ENCODE measurements at regions not wholly inside any gene's neighbourhood (a gene's known extent, or its start where the extent isn't known, plus 50 kb on each side); places are given as distances from the start of the nearest gene placed in this dataset.

- in situ Hi-C loops (cut with MboI; ENCODE audit: low sequenced_read_pairs), result no loop called here
- no peaks in the 10 kb centered on the region for H3K9me3 ChIP-seq
Observed at GRCh38 chr22:49492741-49493251, 334.9 kb downstream of the BRD1 start.

DNA sequence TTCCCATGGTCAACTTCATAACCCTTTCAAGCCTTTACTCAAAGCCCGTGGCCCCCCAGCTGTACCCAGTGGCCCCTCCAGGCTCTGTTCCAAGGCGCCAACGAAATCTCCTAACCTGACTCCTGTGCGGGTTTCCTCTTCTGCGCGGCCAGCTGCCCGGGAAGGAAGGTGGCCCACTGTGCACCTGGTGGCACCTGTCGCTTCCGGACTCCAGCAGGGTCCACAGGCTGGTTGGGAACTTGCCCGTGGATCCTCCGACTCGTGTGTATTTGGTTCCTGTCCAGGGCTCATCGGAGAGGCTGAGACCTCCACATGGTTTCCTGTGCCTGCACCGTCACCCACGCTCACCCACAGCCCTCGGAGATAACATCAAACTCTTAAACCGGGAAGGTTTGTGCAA lies 335.4 kb downstream of the BRD1 start:
- in situ Hi-C loops (cut with MboI; ENCODE audit: low sequenced_read_pairs), result no loop called here
- no peak for DNase-seq (ENCODE audit: low spot score in 2 of 2)
- no peaks in the 10 kb centered on the region for H3K4me1 ChIP-seq
- no peaks in the 10 kb centered on the region for H3K36me3 ChIP-seq (replicated peaks)
- no peaks in the 10 kb centered on the region for H3K9me3 ChIP-seq
- H3K4me3 ChIP-seq, result no peak overlapping the region
- no peaks in the 10 kb centered on the region for H3K27me3 ChIP-seq (ENCODE audit: low read depth)

More at GRCh38 chr22:49492741-49493251, 334.9 kb downstream of the BRD1 start:
- Histone ChIP-seq H3K4me3 (no peak overlapping the region), H3K36me3 (replicated peaks) (no peaks in the 10 kb centered on the region), H3K27me3 (ENCODE audit: low read depth) (no peaks in the 10 kb centered on the region), H3K4me1 (no peaks in the 10 kb centered on the region)
- DNase-seq (ENCODE audit: low spot score in 2 of 2), result no peak

DNA sequence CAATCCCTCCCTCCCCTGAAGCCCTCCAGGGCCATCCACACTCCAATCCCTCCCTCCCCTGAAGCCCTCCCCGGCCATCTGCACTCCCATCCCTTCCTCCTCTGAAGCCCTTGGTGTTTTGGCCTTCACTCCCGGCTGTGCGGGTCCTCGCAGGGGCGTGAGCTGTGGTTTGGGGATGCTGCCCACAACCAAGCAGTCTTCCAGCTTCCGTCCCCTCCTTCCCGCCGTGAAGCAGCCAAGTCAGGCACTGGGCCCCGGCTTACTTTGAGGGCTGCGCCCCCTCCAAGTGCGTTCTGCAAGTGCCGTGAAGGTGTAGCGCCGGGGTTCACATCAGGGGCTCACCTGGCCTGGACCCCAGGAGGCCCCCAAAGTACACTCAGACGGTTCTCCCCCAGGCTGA lies 335.9 kb downstream of the BRD1 start:
- H3K27me3 ChIP-seq (ENCODE audit: low read depth), result no peaks in the 10 kb centered on the region
- H3K4me3 ChIP-seq, result no peak overlapping the region
- H3K36me3 ChIP-seq (replicated peaks), result no peaks in the 10 kb centered on the region
- H3K4me1 ChIP-seq, result no peaks in the 10 kb centered on the region
- DNase-seq (ENCODE audit: low spot score in 2 of 2), result no peak
- in situ Hi-C loops (cut with MboI; ENCODE audit: low sequenced_read_pairs), result no loop called here
- H3K9me3 ChIP-seq, result no peaks in the 10 kb centered on the region

GRCh38 chr22:49491221-49491635 lies 336.4 kb downstream of the BRD1 start:
- no peaks in the 10 kb centered on the region for H3K9me3 ChIP-seq
- DNase-seq (ENCODE audit: low spot score in 2 of 2), result no peak
- no peaks in the 10 kb centered on the region for H3K27me3 ChIP-seq (ENCODE audit: low read depth)
- H3K36me3 ChIP-seq (replicated peaks), result no peaks in the 10 kb centered on the region
- H3K4me3 ChIP-seq, result no peak overlapping the region
- in situ Hi-C loops (cut with MboI; ENCODE audit: low sequenced_read_pairs), result no loop called here
- no peaks in the 10 kb centered on the region for H3K4me1 ChIP-seq

GRCh38 chr22:49490692-49491091 lies 337.0 kb downstream of the BRD1 start:
- H3K4me3 ChIP-seq, result no peak overlapping the region
- no peaks in the 10 kb centered on the region for H3K36me3 ChIP-seq (replicated peaks)
- H3K9me3 ChIP-seq, result no peaks in the 10 kb centered on the region
- H3K4me1 ChIP-seq, result no peaks in the 10 kb centered on the region
- in situ Hi-C loops (cut with MboI; ENCODE audit: low sequenced_read_pairs), result no loop called here
- DNase-seq (ENCODE audit: low spot score in 2 of 2), result no peak
- H3K27me3 ChIP-seq (ENCODE audit: low read depth), result no peaks in the 10 kb centered on the region

- no peaks in the 10 kb centered on the region for H3K4me1 ChIP-seq
- H3K27me3 ChIP-seq (ENCODE audit: low read depth), result no peaks in the 10 kb centered on the region
- H3K36me3 ChIP-seq (replicated peaks), result no peaks in the 10 kb centered on the region
- no peak overlapping the region for H3K4me3 ChIP-seq
- DNase-seq (ENCODE audit: low spot score in 2 of 2), result no peak
- in situ Hi-C loops (cut with MboI; ENCODE audit: low sequenced_read_pairs), result no loop called here
- no peaks in the 10 kb centered on the region for H3K9me3 ChIP-seq
Observed at GRCh38 chr22:49489821-49490220, 337.9 kb downstream of the BRD1 start.

GRCh38 chr22:49488943-49489342 lies 338.7 kb downstream of the BRD1 start:
- Histone ChIP-seq H3K36me3 (replicated peaks) (no peaks in the 10 kb centered on the region), H3K27me3 (ENCODE audit: low read depth) (no peaks in the 10 kb centered on the region), H3K9me3 (no peaks in the 10 kb centered on the region), H3K4me3 (no peak overlapping the region), H3K4me1 (no peaks in the 10 kb centered on the region)
- DNase-seq (ENCODE audit: low spot score in 2 of 2), result no peak
- in situ Hi-C loops (cut with MboI; ENCODE audit: low sequenced_read_pairs), result no loop called here

DNA sequence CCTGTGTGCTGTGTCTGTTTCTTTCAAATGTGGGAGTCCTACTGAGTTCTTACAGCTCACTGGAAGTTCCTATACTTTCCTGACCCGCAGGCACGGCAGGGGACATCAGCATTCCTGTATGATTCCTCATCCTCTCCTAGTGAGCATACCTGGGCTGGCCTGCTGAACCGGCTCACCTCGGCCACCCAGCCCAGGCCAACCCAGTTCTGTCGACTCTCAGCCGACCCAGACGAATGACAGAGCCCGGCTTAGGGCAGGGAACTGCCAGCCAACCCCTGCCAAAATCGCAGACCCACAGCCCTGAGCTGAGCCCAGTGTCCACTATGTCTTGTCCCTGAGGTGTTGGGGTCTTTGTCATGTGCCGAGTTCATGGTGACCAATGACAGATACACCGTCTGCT lies 339.7 kb downstream of the BRD1 start:
- Histone ChIP-seq H3K9me3 (no peaks in the 10 kb centered on the region), H3K4me3 (no peak overlapping the region)
- no peak for DNase-seq (ENCODE audit: low spot score in 2 of 2)

GRCh38 chr22:49486225-49486624 lies 341.4 kb downstream of the BRD1 start:
- Histone ChIP-seq H3K36me3 (replicated peaks) (no peaks in the 10 kb centered on the region), H3K4me3 (no peak overlapping the region), H3K9me3 (no peaks in the 10 kb centered on the region), H3K27me3 (ENCODE audit: low read depth) (no peaks in the 10 kb centered on the region), H3K4me1 (peaks cover 7% of the 10 kb centered on the region; the same call in 1 of the 2 replicates)
- DNase-seq (ENCODE audit: low spot score in 2 of 2), result no peak
- in situ Hi-C loops (cut with MboI; ENCODE audit: low sequenced_read_pairs), result no loop called here

More for the DNA sequence above, 339.7 kb downstream of the BRD1 start:
- Histone ChIP-seq H3K27me3 (ENCODE audit: low read depth) (no peaks in the 10 kb centered on the region), H3K36me3 (replicated peaks) (no peaks in the 10 kb centered on the region), H3K4me1 (no peaks in the 10 kb centered on the region)
- in situ Hi-C loops (cut with MboI; ENCODE audit: low sequenced_read_pairs), result no loop called here

DNA sequence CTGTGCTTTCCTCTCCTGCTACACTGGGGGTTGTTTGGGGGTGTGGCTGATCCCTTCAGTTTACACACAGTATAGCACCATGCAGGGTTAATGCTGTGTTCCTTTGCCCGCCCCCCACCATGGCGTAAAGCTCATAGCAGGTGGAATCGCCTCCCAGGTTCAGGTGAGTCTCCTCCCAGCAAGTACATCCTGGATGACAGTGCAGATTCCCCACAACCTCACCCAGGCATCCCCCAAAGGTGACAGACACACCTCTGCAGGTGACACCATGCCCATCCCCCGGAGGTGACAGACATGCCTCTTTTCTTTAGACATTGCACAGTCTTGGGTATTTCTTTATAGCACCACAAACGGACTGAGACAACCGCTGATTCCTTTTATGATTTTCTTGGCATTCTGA lies 343.7 kb downstream of the BRD1 start:
- Histone ChIP-seq H3K4me3 (no peak overlapping the region), H3K4me1 (peaks cover 19% of the 10 kb centered on the region), H3K9me3 (no peaks in the 10 kb centered on the region), H3K27me3 (ENCODE audit: low read depth) (no peaks in the 10 kb centered on the region), H3K36me3 (replicated peaks) (no peaks in the 10 kb centered on the region)
- in situ Hi-C loops (cut with MboI; ENCODE audit: low sequenced_read_pairs), result no loop called here
- no peak for DNase-seq (ENCODE audit: low spot score in 2 of 2)

DNA sequence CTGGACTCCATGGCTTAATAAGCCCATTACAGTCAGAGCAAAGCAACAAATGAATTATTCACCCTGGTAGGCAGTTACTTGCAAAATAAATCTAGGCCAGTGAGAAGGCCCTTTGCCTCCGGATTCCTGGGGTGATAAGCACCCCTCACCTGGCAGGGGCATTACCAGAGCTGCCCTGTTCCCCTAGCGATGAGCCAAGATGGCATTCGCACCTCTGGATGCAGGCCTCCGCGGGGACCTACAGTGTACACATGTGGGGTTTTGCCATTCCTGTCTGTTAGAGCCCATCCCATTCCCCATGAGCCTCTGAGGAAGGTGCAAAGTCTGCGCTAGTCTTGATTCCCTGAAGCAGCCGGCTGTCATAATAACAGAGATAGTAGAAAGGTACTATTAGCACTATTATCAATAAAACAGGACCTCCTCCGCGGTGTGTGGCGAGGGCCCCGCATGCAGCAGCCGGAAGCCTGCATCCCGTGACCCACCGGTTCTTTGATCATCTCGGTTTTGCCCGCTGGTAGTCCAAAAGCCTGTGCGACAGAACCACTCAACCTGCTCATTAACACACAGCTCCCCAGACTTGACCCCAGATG lies 344.3 kb downstream of the BRD1 start:
- no peak overlapping the region for H3K4me3 ChIP-seq
- H3K36me3 ChIP-seq (replicated peaks), result no peaks in the 10 kb centered on the region
- peaks cover 19% of the 10 kb centered on the region for H3K4me1 ChIP-seq
- H3K9me3 ChIP-seq, result no peaks in the 10 kb centered on the region
- no peak for DNase-seq (ENCODE audit: low spot score in 2 of 2)
- in situ Hi-C loops (cut with MboI; ENCODE audit: low sequenced_read_pairs), result no loop called here
- H3K27me3 ChIP-seq (ENCODE audit: low read depth), result no peaks in the 10 kb centered on the region

GRCh38 chr22:49482811-49483210 lies 344.9 kb downstream of the BRD1 start:
- Histone ChIP-seq H3K4me1 (peaks cover 19% of the 10 kb centered on the region), H3K36me3 (replicated peaks) (no peaks in the 10 kb centered on the region), H3K4me3 (no peak overlapping the region), H3K9me3 (no peaks in the 10 kb centered on the region), H3K27me3 (ENCODE audit: low read depth) (no peaks in the 10 kb centered on the region)
- in situ Hi-C loops (cut with MboI; ENCODE audit: low sequenced_read_pairs), result no loop called here
- no peak for DNase-seq (ENCODE audit: low spot score in 2 of 2)

DNA sequence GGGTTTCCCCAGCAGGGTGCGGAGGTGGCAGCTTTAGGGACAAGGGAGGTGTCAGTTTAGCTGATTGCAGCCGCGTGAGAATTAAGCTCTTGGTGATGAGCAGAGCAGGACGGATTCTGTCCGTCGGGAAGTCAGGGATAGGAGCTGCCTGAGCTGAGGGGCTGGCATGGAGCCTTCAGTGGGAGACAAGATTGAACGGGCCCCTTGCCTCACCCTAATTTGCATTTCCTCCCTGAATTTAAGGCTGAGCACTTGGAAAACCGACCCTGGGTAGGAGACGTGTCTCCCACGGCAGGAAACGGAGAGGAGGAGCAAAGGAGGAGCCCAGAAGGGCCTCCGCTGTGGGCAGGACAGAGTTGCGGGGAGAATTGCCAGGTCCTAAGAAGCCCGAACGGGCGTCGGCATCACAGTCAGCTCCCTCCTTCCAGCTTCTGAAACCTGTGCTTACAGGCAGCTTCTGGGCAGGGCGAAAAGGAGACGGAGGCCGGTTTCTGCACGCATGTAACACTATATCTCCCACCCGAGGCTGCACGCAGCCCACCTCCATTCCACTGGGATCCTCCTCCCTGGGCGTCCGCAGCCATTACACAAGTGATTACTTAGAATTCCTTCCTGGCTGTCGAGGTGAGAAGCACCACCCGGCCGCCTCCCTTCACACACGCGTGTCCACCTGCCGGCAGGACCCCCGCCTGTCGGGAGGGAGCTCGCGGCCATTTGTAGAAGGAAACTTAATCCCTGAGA lies 345.8 kb downstream of the BRD1 start:
- Histone ChIP-seq H3K9me3 (no peaks in the 10 kb centered on the region), H3K27me3 (ENCODE audit: low read depth) (no peaks in the 10 kb centered on the region), H3K36me3 (replicated peaks) (no peaks in the 10 kb centered on the region), H3K4me3 (no peak overlapping the region), H3K4me1 (peaks cover 19% of the 10 kb centered on the region)
- no peak for DNase-seq (ENCODE audit: low spot score in 2 of 2)
- in situ Hi-C loops (cut with MboI; ENCODE audit: low sequenced_read_pairs), result no loop called here

DNA sequence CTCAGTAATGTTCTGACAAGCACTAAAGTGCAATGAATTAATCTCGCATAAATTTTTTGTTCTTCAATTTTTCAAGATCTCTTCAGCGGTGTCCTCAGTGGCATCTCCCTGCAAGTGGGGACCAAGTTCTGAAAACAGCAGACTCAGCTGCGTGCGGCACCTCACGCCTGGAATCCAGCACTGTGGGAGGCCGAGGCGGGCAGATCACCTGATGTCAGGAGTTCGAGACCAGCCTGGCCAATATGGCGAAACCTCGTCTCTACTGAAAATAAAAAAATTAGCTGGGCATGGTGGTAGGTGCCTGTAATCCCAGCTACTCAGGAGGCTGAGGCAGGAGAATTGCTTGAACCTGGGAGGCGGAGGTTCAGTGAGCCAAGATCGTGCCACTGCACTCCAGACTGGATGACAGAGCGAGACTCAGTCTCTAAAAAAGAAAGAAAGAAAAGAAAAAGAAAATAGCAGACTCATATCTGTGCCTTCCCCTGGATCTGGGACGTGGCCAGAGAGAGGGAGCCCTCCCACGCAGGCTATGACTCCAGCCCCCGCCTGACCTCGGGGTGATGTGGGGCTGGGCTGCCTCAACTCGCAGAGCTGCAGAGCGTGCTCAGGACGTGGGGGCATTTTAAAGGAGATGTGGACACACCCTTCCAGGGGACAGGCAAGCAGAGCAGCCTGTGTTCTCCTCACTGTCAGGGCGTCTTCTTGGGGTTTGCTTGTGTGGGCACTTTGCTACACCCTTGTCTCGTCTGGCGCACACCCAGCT lies 346.6 kb downstream of the BRD1 start:
- in situ Hi-C loops (cut with MboI; ENCODE audit: low sequenced_read_pairs), result no loop called here
- no peak for DNase-seq (ENCODE audit: low spot score in 2 of 2)

More for the DNA sequence above, 346.6 kb downstream of the BRD1 start:
- H3K4me1 ChIP-seq, result peaks cover 19% of the 10 kb centered on the region
- no peak overlapping the region for H3K4me3 ChIP-seq
- H3K9me3 ChIP-seq, result no peaks in the 10 kb centered on the region
- H3K36me3 ChIP-seq (replicated peaks), result no peaks in the 10 kb centered on the region
- no peaks in the 10 kb centered on the region for H3K27me3 ChIP-seq (ENCODE audit: low read depth)
